SK-N-SH (cell line): ENCODE measurements at regions not wholly inside any gene's neighbourhood (a gene's known extent, or its start where the extent isn't known, plus 50 kb on each side); places are given as distances from the start of the nearest gene placed in this dataset.

Experiments used
- NRF1 ChIP-seq: IDR thresholded peaks from 2 replicates; pipeline ENCODE4 v1.6.1; 2012; ENCODE audit warnings: low read depth, mild to moderate bottlenecking, low read length
- TAF1 ChIP-seq: IDR thresholded peaks from 2 replicates; pipeline ENCODE4 v1.6.1; 2012; ENCODE audit warnings: low read depth, mild to moderate bottlenecking, low read length, moderate library complexity, borderline replicate concordance

DNA sequence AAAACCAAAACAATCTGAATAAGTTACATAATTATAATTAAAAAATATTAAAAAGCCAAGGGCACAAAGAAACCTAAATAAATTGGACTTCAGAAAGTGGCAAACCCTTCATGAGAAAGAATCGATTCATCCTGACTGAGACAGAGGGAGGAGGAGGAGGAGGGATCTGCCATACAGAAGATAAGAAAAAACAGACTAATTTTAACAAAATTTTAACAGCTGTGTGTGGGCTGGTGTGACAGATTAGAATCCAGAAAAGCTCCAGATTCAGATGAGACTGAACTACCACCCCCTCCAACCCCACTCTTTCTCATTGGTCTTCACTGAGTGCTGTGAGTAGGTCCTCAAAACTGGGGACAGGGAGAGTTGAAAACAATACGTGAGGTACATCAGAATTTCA, 111.5 kb upstream of the HTR2A start:
- TF ChIP-seq TAF1 (no peak), NRF1 (no peak)
